ENCODE measurements at regions not wholly inside any gene's neighbourhood (a gene's known extent, or its start where the extent isn't known, plus 50 kb on each side); places are given as distances from the start of the nearest gene placed in this dataset.

GRCh38 chr12:86959766-86960458 is 703.7 kb upstream of the MGAT4C start:
- Histone ChIP-seq H3K36me3 (no peaks in the 10 kb centered on the region), H3K27me3 (no peaks in the 10 kb centered on the region), H3K27ac (no peak overlapping the region), H3K4me1 (no peaks in the 10 kb centered on the region), H3K4me3 (no peak overlapping the region), H3K9me3 (no peaks in the 10 kb centered on the region)
- 69 to 83% methylated on average over 5 of the region's 5 CpGs for whole genome bisulfite sequencing, 2 donors
- TF ChIP-seq POLR2A (IDR thresholded peaks at IDR 0.05) (no peak), EP300 (IDR thresholded peaks at IDR 0.05) (no peak), CTCF (IDR thresholded peaks at IDR 0.05) (no peak), POLR2AphosphoS5 (IDR thresholded peaks at IDR 0.05) (no peak)
- intact Hi-C loops (cut with DNase I) = no loop called here
- no peak for DNase-seq

- WGBS, 2 donors = 60 to 74% methylated on average over 3 of the region's 3 CpGs
- TF ChIP-seq CTCF (IDR thresholded peaks at IDR 0.05) (no peak), POLR2AphosphoS5 (IDR thresholded peaks at IDR 0.05) (no peak), EP300 (IDR thresholded peaks at IDR 0.05) (no peak), POLR2A (IDR thresholded peaks at IDR 0.05) (no peak)
Observed at GRCh38 chr12:86950444-86950843, 694.3 kb upstream of the MGAT4C start.

GRCh38 chr12:86950043-86950442 is 693.9 kb upstream of the MGAT4C start:
- no peaks in the 10 kb centered on the region for H3K27me3 ChIP-seq
- no peak for TF ChIP-seq EP300 (IDR thresholded peaks at IDR 0.05)
- no peak for TF ChIP-seq POLR2A (IDR thresholded peaks at IDR 0.05)
- TF ChIP-seq POLR2AphosphoS5 (IDR thresholded peaks at IDR 0.05) = no peak
- TF ChIP-seq CTCF (IDR thresholded peaks at IDR 0.05) = no peak
- H3K4me3 ChIP-seq = no peak overlapping the region
- H3K9me3 ChIP-seq = no peaks in the 10 kb centered on the region
- 1 to 16% methylated on average over 1 of the region's 1 CpG for WGBS, 2 donors
- intact Hi-C loops (cut with DNase I) = no loop called here
- no peaks in the 10 kb centered on the region for H3K36me3 ChIP-seq
- no peaks in the 10 kb centered on the region for H3K4me1 ChIP-seq
- DNase-seq = no peak
- no peak overlapping the region for H3K27ac ChIP-seq

More at GRCh38 chr12:86950444-86950843, 694.3 kb upstream of the MGAT4C start:
- Histone ChIP-seq H3K27ac (no peak overlapping the region), H3K9me3 (no peaks in the 10 kb centered on the region), H3K36me3 (no peaks in the 10 kb centered on the region), H3K27me3 (no peaks in the 10 kb centered on the region), H3K4me3 (no peak overlapping the region), H3K4me1 (no peaks in the 10 kb centered on the region)
- intact Hi-C loops (cut with DNase I) = no loop called here
- no peak for DNase-seq

- 90 to 96% methylated on average over 1 of the region's 1 CpG for WGBS, 2 donors
Observed at GRCh38 chr12:86948851-86949250, 692.7 kb upstream of the MGAT4C start.

More at GRCh38 chr12:86948851-86949250, 692.7 kb upstream of the MGAT4C start:
- intact Hi-C loops (cut with DNase I) = no loop called here
- no peaks in the 10 kb centered on the region for H3K9me3 ChIP-seq
- H3K27me3 ChIP-seq = no peaks in the 10 kb centered on the region
- H3K4me1 ChIP-seq = no peaks in the 10 kb centered on the region
- DNase-seq = no peak
- no peak overlapping the region for H3K4me3 ChIP-seq
- H3K27ac ChIP-seq = no peak overlapping the region
- no peaks in the 10 kb centered on the region for H3K36me3 ChIP-seq
- no peak for TF ChIP-seq CTCF (IDR thresholded peaks at IDR 0.05)
- no peak for TF ChIP-seq POLR2A (IDR thresholded peaks at IDR 0.05)
- no peak for TF ChIP-seq POLR2AphosphoS5 (IDR thresholded peaks at IDR 0.05)
- TF ChIP-seq EP300 (IDR thresholded peaks at IDR 0.05) = no peak
